HG02678 (cell line): ENCODE measurements at regions not wholly inside any gene's neighbourhood (a gene's known extent, or its start where the extent isn't known, plus 50 kb on each side); places are given as distances from the start of the nearest gene placed in this dataset.
"Not testable (repeated sequence)": the region's sequence is repeated elsewhere in the genome, so short reads cannot be mapped to it uniquely, and the experiment has no call there.

ENCODE experiments used
- ATAC-seq: cut with Tn5 transposase; IDR thresholded peaks from one replicate; pipeline ENCODE4 v1.9.1; 2021; ENCODE audit warnings: mild to moderate bottlenecking, moderate library complexity; ENCODE audit not compliant: unreplicated experiment

DNA sequence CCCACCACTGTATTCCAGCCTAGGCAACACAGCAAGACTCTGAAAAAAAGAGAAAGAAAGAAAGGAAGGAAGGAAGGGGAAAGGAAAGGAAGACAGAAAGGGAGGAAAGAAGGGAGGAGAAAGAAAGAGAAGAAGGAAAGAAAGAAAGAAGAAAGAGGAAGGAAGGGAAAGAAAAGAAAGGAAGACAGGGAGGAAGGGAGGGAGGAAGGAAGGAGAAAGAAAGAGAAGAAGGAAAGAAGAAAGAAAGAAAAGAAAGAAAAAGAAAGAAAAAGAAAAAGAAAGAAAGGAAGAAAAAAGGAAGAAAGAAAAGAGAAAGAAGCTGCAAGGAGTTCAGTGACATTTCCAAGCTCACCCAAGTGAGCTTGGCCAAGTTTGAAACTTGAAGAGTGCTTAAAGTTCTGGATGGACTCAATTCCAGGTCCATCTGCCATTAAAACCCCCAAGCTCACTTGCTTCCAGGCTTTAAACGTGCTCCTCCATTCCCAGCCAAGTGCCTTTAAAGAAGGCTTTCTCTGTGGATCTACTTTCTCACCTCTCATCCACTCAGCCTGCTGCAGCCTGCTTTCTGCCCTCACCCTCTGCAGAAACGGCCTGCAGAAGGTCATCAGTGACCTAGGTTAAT, 101.5 kb downstream of the VCPKMT start:
- no peak for ATAC-seq

DNA sequence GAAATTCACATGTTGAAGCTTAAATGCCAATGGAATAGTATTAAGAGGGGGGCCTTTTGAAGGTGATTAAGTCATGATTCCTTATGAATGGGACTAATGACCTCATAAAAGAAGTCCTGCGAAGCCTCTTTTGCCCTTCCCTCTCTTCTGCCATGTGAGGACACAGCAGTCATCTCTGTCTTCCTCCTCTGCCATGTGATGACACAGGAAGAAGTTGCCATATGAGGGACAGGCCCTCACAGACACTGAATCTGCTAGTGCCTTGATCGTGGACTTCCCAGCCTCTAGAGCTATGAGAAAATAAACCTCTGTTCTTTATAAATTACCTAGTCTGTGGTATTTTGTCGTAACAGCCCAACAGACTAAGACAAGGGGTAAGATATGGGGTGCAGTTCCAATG, 100.7 kb downstream of the VCPKMT start:
- ATAC-seq: no peak

GRCh38 chr14:50018201-50018932, 98.0 kb downstream of the VCPKMT start:
- ATAC-seq: no peak

DNA sequence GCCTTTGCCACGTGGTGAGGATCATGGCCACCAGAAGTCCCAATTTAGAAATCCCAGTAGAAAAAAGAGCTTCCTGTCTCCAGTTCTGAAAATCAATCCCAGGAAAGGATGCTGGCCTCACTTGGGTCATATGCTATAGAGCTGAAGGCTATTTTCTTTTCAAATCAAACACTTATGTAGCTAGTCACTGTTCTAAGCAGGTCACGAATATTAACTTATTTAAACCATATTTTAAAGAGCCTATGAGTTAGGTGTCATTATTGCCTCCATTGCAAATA, 97.5 kb downstream of the VCPKMT start:
- no peak for ATAC-seq

DNA sequence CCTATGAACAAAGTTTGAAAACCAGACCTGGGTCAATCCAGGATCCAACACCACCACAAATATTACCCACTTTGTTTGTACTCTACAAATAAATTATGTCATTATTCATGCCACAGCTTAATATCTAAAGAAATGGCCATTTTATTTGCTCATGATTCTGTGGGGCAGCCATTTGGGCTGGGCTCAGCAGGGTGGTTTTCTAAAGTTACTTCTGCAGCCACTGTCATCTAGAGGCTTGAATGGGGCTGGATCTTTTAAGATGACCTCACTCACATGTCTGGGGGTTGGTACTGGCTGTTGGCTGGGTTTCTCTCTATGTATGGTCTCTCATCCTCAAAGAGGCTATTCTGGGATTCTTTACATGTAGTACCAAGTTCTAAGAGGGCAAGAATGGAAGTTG, 96.2 kb downstream of the VCPKMT start:
- no peak for ATAC-seq

GRCh38 chr14:50020799-50021198, 95.6 kb downstream of the VCPKMT start:
- ATAC-seq: no peak

DNA sequence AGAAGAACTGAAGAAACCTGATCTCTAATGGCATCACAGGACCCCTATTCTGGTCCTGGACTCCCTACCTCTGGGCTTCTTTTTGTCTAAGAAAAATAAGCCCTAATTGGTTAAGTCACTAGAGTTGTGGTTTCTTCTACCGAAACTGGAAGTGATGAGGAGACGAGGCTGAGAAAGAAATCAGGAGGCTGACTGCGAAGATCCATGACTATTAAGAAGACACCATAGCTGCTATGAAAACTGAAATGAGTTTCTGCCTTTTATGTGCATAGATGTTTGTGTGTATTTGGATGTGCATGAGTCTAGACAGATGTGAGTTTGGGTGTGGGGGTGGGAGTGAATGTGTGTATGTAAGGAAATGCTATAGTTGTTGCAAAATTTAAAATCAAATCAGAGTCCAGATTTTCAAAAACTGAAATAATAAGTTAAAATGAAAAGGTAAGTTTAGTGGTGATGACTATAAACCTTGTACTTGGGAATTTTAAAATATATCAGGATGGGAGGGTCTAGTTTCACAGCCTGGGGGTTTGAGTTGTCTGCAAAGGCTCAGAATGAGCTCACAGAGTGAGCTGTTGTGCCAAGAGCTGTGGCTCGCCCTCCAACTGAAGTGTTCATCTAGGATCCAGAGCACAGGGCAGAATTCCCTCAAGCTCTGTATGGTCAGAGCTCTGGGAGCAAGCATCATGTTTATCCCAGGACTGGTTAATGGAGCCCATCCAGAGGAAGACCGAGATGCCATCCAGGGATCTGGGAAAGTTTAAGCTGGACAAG, 94.9 kb downstream of the VCPKMT start:
- no peak for ATAC-seq

GRCh38 chr14:50022661-50023060, 93.7 kb downstream of the VCPKMT start:
- ATAC-seq: no peak

GRCh38 chr14:50023671-50024490, 92.5 kb downstream of the VCPKMT start:
- ATAC-seq: no peak

GRCh38 chr14:50025073-50025472, 91.3 kb downstream of the VCPKMT start:
- no peak for ATAC-seq

DNA sequence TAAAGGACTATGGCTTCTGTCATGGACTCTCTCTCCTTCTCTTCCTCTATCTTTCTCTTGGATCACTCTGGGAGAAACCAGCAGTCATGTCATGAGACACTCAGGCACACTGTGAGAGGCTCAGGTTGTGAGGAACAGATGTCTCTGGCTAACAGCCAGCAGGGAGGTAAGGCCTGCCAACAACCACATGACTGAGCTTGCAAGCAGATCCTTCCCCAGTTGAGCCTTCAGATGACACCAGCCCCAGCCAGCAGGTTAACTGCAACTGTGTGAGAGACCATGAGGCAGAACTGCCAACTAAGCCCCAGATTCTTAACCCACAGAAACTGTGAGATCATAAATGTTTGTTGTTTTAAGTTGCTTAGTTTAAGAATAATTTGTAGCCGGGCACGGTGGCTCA, 90.6 kb downstream of the VCPKMT start:
- ATAC-seq: no peak

- no peak for ATAC-seq
Observed at GRCh38 chr14:50026396-50026795, 90.0 kb downstream of the VCPKMT start.

- ATAC-seq: no peak
Observed at GRCh38 chr14:50027816-50028215, 88.6 kb downstream of the VCPKMT start.

DNA sequence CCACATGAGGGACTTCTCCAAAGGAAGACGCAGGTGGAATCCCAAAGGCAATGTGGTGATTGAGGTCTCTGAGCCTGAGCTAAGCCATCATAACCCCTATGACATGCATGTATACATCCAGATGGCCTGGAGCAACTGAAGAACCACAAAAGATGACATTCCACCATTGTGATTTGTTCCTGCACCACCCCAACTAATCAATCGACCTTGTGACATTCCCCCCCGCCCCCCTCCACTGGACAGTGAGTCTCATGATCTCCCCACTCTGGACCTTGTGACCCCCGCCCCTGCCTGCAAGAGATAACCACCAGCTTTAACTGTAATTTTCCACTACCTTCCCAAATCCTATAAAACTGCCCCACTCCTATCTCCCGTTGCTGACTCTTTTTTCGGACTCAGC, 87.9 kb downstream of the VCPKMT start:
- ATAC-seq: no peak

DNA sequence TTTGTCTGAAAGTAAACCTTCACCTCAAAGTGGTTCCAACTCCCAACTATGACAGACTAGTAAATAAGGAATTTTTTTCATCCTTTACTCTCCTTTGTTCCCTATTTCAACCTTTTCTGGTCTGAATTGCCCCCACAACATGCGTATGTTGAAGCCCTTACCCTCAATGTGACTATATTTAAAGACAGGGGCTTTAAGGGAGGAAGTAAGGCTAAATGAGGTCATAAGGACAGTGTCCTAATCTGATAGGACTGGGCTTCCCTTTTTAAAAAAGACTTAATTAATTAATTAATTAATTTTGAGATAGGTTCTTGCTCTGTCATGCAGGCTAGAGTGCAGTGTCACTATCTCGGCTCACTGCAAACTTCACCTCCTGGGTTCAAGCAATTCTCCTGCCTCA, 86.3 kb downstream of the VCPKMT start:
- ATAC-seq: no peak

DNA sequence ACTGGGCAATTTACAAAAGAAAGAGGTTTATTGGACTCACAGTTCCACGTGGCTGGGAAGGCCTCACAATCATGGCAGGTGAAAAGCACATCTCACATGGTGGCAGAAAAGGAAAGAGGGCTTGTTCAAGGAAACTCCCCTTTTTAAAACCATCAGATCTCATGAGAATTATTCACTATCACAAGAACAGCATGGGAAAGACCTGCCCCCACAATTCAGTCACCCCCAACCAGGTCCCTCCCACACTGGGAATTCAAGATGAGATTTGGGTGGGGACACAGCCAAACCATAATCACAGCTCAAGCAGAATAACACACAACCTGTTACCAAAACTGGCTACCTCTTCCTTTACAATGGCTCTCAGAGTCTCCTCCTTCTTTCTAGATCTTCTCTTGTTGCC, 85.5 kb downstream of the VCPKMT start:
- ATAC-seq: not testable (repeated sequence)

DNA sequence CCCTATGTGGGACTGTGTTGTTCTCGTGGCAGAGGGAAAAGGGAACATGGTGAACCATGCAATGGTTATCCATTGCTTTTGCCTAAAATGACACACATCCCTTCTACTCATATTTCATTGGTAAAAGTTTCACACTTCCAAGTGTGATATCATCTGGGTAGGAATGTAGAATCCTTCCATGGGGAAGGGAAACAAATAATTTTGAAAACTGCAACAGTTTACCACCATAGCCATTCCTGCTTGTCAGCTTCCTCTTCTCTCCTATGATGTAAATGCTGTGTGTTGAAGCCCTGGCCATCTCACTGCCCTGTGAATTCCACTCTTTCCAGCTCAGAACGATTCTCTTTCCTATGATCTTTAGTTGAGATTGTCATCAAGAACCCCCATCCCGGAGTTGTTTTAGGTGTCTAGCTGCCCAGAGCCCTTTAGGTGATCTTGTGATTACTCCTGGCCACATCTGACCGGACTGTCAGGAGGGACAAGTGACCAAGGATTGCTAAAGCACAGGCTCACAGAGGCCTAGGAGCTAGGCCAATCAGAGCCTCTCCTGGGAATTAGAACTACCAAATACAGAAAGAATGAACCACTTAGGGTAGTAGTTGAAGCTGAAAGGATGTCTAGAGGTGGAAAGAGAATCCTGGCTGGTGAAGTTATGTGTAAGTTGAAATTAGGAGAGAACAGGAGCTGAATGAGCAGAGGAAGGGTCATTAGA, 84.6 kb downstream of the VCPKMT start:
- ATAC-seq: no peak

DNA sequence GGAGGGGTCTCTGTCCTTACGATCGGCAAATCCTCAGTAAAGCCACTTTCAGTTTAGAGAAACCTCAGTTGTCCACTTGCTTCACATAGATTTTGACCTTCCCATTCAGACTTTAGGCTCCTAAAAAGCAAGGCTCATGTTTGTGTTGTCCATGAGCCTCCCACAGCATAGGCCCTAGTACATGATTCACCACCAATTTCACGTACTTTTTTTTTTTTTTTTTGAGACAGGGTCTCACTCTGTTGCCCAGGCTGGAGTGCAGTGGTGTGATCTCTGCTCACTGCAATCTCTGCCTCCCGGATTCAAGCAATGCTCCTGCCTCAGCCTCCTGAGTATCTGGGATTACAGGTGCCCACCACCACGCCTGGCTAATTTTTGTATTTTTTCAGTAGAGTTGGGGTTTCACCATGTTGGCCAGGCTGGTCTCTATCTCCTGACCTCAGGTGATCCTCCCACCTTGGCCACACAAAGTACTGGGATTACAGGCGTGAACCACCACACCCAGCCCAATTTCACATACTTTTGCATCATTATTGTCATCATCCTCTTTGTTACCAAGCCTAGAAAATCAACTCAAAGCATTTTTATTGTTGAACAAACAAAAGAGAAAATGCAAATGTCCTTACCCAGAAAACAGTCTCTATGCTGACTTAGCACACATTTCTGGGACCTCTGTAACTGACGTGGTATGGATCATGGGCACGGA, 83.8 kb downstream of the VCPKMT start:
- ATAC-seq: not testable (repeated sequence)

DNA sequence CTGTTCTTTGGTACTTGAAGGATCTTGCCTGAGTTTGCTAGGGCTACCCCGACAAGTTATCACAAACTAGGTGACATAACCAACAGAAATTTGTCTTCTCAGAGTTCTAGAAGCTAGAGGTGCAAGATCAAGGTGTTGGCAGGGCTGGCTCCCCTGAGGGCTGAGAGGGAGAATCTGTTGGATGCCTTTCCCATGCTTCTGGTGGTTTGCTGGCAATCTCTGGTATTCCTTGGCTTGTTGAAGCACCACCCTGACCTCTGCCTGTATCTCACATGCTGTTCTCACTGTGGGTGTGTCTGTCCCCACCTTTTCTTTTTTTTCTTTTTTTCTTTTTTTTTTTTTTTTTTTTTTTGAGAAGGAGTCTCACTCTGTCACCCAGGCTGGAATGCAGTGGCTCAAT, 81.2 kb downstream of the VCPKMT start:
- no peak for ATAC-seq

DNA sequence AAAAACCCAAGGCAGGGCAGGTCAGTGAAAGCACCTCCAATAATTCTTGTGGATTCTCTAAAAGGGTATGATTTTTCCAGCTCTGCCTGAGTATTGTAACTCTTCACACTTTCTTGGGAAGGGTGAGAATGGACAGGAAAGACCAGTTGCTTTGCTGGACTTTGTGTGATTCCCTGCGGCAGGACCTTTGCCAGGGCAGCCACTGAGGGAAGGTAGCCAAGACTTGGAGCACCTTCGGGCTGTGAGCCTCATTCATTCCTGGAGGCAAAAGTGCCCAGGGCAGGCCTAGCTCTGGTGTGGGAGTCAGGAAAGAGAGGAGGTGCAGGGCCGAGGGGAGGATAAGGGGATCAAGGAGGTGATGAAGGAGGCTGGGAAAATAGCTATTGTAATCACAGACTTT, 80.2 kb downstream of the VCPKMT start:
- no peak for ATAC-seq
